ENCODE measurements at regions not wholly inside any gene's neighbourhood (a gene's known extent, or its start where the extent isn't known, plus 50 kb on each side); places are given as distances from the start of the nearest gene placed in this dataset.

GRCh38 chr5:51829691-51830090 is 446.4 kb downstream of the ISL1 start:
- TF ChIP-seq GABPA (IDR thresholded peaks at IDR 0.05; ENCODE audit: borderline replicate concordance, insufficient read depth, low read length) = no peak
- no peak overlapping the region for H2AK5ac ChIP-seq (ENCODE audit: low read depth, low read length)
- no peak overlapping the region for H3K4ac ChIP-seq (replicated peaks; ENCODE audit: insufficient read length, low read depth, low read length)
- no peak overlapping the region for H3K18ac ChIP-seq (ENCODE audit: extremely low read depth, low read length)
- no peak overlapping the region for H4K8ac ChIP-seq (ENCODE audit: extremely low read depth, insufficient read depth, low read length)
- no peak overlapping the region for H3K4me3 ChIP-seq (ENCODE audit: extremely low read depth in 1 of 4, insufficient read depth in 2 of 4, low read depth in 3 of 4, low read length in 4 of 4)
- no peak overlapping the region for H3K4me2 ChIP-seq (ENCODE audit: insufficient read depth in 1 of 2, low read depth in 2 of 2, low read length in 2 of 2)
- H3K4me1 ChIP-seq (replicated peaks in 1 of 4; ENCODE audit: control insufficient read depth in 3 of 4, insufficient read depth in 4 of 4, low read length in 3 of 4) = no peaks in the 10 kb centered on the region
- no peaks in the 10 kb centered on the region for H4K20me1 ChIP-seq (replicated peaks in 1 of 2; ENCODE audit: control insufficient read depth in 1 of 2, insufficient read depth in 2 of 2, low read length in 2 of 2)
- H2BK15ac ChIP-seq (ENCODE audit: low read length) = no peak overlapping the region
- H3K27ac ChIP-seq (ENCODE audit: low read depth, low read length) = no peak overlapping the region
- no peaks in the 10 kb centered on the region for H3K9me3 ChIP-seq (ENCODE audit: insufficient read depth in 2 of 2, low read depth in 1 of 2, low read length in 1 of 2)
- no peak overlapping the region for H3K56ac ChIP-seq (replicated peaks; ENCODE audit: insufficient read length, low read depth, low read length)
- no peaks in the 10 kb centered on the region for H3K36me3 ChIP-seq (ENCODE audit: control insufficient read depth in 2 of 4, insufficient read depth in 4 of 4, low read length in 3 of 4)
- no peak overlapping the region for H2AFZ ChIP-seq (ENCODE audit: low read length)
- H3K14ac ChIP-seq (ENCODE audit: insufficient read length) = no peak overlapping the region
- H2BK20ac ChIP-seq (ENCODE audit: low read length) = no peak overlapping the region
- ChIA-PET CTCF (ENCODE audit: partially characterized antibody) (interaction anchor here (0.5 kb wide), 1 partner anchor 839 kb away, joined by 3 read pairs; no protein-coding TSS in a partner anchor), POLR2A (ENCODE audit: partially characterized antibody) (no interaction called here)
- H3K23me2 ChIP-seq (ENCODE audit: low read depth, low read length) = no peaks in the 10 kb centered on the region
- no peak for DNase-seq (ENCODE audit: low read depth in 1 of 2, low spot score in 2 of 2)
- no peak for FAIRE-seq
- no peak overlapping the region for H3K23ac ChIP-seq (ENCODE audit: insufficient read length)
- no peak overlapping the region for H3K9ac ChIP-seq (replicated peaks in 1 of 4; ENCODE audit: extremely low read depth in 1 of 4, low read depth in 3 of 4, low read length in 3 of 4)
- no peaks in the 10 kb centered on the region for H3K79me1 ChIP-seq (ENCODE audit: low read depth, low read length)
- no peak overlapping the region for H2BK5ac ChIP-seq (ENCODE audit: low read depth, low read length)
- no peaks in the 10 kb centered on the region for H3K27me3 ChIP-seq (replicated peaks in 1 of 4; ENCODE audit: control insufficient read depth in 3 of 4, extremely low read depth in 1 of 4, insufficient read depth in 3 of 4, low read length in 3 of 4)
- H2BK12ac ChIP-seq (ENCODE audit: low read depth, low read length) = no peak overlapping the region
- no peak overlapping the region for H2BK120ac ChIP-seq (replicated peaks; ENCODE audit: low read depth, low read length)
- no peak overlapping the region for H4K5ac ChIP-seq (ENCODE audit: insufficient read length, low read depth, low read length)
- no peaks in the 10 kb centered on the region for H3K79me2 ChIP-seq (ENCODE audit: control insufficient read depth in 1 of 2, insufficient read depth in 2 of 2, low read length in 2 of 2)
- no peak overlapping the region for H4K91ac ChIP-seq (replicated peaks; ENCODE audit: insufficient read length, low read length)
